Upper lobe of left lung (tissue), 6 donors: ENCODE measurements at regions not wholly inside any gene's neighbourhood (a gene's known extent, or its start where the extent isn't known, plus 50 kb on each side); places are given as distances from the start of the nearest gene placed in this dataset.

ENCODE experiments used
- ATAC-seq, 2 donors: fragments of 200-7000 bp; cut with Tn5 transposase; one replicate each; pipeline ENCODE4 v1.9.1; 2022; ENCODE audit warnings: mild to moderate bottlenecking in 2 of 2, moderate library complexity in 2 of 2; ENCODE audit not compliant: low FRiP score in 2 of 2
- DNase-seq, 2 donors: peaks; one replicate each; pipeline ENCODE4 v3.0.0-alpha.2; 2019 to 2020
- H3K27ac ChIP-seq, 4 donors: fragments of 200-600 bp; sonication (generic); one replicate each; pipeline ENCODE4 v1.5.1; 2016 to 2019
- H3K27me3 ChIP-seq, 4 donors: fragments of 200-600 bp; sonication (generic); one replicate each; pipeline ENCODE4 v1.5.1; 2017 to 2019
- H3K36me3 ChIP-seq, 4 donors: fragments of 200-600 bp; sonication (generic); one replicate each; pipeline ENCODE4 v1.5.1; 2016 to 2019
- H3K4me1 ChIP-seq, 4 donors: fragments of 200-600 bp; sonication (generic); one replicate each; pipeline ENCODE4 v1.5.1; 2018 to 2019
- H3K4me3 ChIP-seq, 4 donors: fragments of 200-600 bp; sonication (generic); one replicate each; pipeline ENCODE4 v1.5.1; 2017 to 2019; ENCODE audit warnings: mild to moderate bottlenecking in 2 of 4, moderate library complexity in 1 of 4
- H3K9me3 ChIP-seq, 4 donors: fragments of 200-600 bp; sonication (generic); one replicate each; pipeline ENCODE4 v1.5.1; 2018 to 2019
- EP300 ChIP-seq, 4 donors: sonication (generic); formaldehyde crosslinking; IDR thresholded peaks; one replicate each; pipeline ENCODE4 v1.5.1; 2017; ENCODE audit warnings: antibody characterized with exemption in 4 of 4, control low read depth in 2 of 4
- POLR2A ChIP-seq, 4 donors: fragments of 450-650 bp; IDR thresholded peaks; one replicate each; pipeline ENCODE4 v1.5.1; 2016 to 2017; ENCODE audit warnings: antibody characterized with exemption in 4 of 4, mild to moderate bottlenecking in 2 of 4
- POLR2AphosphoS5 ChIP-seq, 2 donors: sonication (generic); formaldehyde crosslinking; IDR thresholded peaks; one replicate each; pipeline ENCODE4 v1.5.1; 2017; ENCODE audit warnings: antibody characterized with exemption in 2 of 2
- WGBS, 2 donors: methylation state at CpG; one replicate each; pipeline ENCODE4 v1.1.5; 2017 to 2018; 5-methylcytosine and 5-hydroxymethylcytosine counted together
- TF ChIP-seq, protein P1 (sequence below), 6 experiments: fragments of 450-650 bp in 4 of 6; fragments of 200-600 bp in 2 of 6; sonication (generic) in 2 of 6; IDR thresholded peaks; one replicate each; pipeline ENCODE4 v1.5.1; 2016 to 2019; ENCODE audit warnings: antibody characterized with exemption in 6 of 6
- donor health status: DM: no; HTN: no; CAD: no; lungs with moderate emphysema.
- donor health status: DM: no; HTN: yes; CAD: no; lungs with severe emphysema.

DNA sequence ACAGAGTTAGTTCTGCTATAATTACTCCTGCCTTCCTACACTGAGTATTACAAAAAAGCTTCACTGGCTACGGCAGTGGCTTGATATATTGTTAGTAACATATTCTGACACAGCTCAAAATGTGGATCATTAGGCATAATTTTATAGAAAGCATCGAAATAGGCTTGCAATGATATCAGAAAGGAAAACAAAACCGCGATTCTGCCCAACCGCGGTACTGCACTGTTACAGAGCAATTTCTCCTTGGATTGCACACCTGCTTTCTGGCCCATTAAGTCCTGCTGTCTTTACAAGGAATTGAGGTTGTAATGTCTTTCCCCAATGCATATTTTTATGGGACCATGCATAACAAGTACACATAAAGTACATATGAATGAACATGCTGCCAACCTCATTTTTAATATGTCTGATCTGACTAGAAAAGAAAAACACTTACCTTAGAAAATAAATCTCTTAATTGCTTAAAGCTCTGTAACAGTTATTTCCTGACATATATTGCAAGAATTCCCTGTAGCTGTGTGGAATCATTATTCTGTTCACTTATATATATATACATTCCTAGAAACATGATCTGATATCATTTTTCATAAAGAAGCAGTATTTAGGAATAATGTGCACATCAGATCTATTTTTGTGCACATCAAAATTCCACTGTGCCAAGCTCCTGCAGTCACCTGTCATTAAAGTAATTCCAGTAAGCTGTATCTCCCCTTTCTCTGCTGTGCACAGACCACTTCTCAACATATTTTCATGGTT is 763.9 kb downstream of the HACE1 start:
- TF ChIP-seq POLR2AphosphoS5 (IDR thresholded peaks at IDR 0.05) (no peak), POLR2A (IDR thresholded peaks at IDR 0.05) (no peak), EP300 (IDR thresholded peaks at IDR 0.05) (no peak)
- TF ChIP-seq, protein P1, sequence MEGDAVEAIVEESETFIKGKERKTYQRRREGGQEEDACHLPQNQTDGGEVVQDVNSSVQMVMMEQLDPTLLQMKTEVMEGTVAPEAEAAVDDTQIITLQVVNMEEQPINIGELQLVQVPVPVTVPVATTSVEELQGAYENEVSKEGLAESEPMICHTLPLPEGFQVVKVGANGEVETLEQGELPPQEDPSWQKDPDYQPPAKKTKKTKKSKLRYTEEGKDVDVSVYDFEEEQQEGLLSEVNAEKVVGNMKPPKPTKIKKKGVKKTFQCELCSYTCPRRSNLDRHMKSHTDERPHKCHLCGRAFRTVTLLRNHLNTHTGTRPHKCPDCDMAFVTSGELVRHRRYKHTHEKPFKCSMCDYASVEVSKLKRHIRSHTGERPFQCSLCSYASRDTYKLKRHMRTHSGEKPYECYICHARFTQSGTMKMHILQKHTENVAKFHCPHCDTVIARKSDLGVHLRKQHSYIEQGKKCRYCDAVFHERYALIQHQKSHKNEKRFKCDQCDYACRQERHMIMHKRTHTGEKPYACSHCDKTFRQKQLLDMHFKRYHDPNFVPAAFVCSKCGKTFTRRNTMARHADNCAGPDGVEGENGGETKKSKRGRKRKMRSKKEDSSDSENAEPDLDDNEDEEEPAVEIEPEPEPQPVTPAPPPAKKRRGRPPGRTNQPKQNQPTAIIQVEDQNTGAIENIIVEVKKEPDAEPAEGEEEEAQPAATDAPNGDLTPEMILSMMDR (IDR thresholded peaks at IDR 0.05) = no peak
- no peak for ATAC-seq
- Histone ChIP-seq H3K36me3 (no peaks in the 10 kb centered on the region), H3K27me3 (no peaks in the 10 kb centered on the region), H3K4me3 (no peak overlapping the region), H3K27ac (no peak overlapping the region), H3K4me1 (no peaks in the 10 kb centered on the region), H3K9me3 (no peaks in the 10 kb centered on the region)
- no peak for DNase-seq
- 91 to 93% methylated on average over 6 of the region's 6 CpGs for WGBS, 2 donors

DNA sequence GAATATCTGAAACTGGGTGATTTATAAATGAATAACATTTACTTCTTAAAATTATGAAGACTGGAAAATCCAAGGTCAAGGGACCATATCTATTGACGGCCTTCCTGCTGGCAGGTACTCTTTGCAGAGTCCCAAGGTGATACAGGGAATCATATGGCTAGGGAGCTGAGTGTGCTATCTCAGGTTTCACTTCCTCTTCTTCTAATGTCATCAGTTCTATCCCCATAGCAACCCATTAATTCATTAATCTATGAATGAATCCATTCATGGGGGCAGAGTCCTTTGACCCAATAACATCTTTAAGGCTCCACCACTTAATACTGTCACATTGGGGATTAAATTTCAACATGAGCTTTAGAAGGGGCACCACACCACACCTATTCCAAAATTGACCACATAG is 772.0 kb downstream of the HACE1 start:
- Histone ChIP-seq H3K36me3 (no peaks in the 10 kb centered on the region), H3K4me1 (no peaks in the 10 kb centered on the region), H3K27me3 (no peaks in the 10 kb centered on the region), H3K27ac (no peak overlapping the region), H3K9me3 (peaks cover 0 to 3% (median 0%) of the 10 kb centered on the region in 4 donors), H3K4me3 (no peak overlapping the region)
- ATAC-seq (no peak), DNase-seq (no peak)
- TF ChIP-seq POLR2AphosphoS5 (IDR thresholded peaks at IDR 0.05) = no peak
- 82 to 83% methylated on average over 1 of the region's 1 CpG for WGBS, 2 donors

DNA sequence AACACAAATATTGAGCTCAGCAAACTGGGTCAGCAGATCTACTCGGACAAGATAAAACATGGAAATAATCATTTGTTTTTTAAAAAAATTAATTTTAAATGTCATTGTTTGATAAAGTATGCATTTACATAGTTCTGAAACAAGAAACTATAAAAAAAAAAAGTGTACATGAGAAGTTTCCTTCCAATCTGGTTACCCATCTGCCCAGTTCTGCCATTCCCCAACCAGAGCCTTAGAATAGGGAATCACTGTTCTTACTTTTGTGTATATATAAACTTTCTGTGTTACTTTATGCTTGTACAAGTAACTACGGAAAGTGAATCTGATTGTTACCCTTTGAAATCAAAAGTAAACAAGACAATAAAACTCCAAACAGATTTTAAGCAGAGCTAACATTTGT is 791.4 kb downstream of the HACE1 start:
- DNase-seq = no peak
- no peak for ATAC-seq
- H3K4me1 ChIP-seq = no peaks in the 10 kb centered on the region
- no peak for TF ChIP-seq POLR2AphosphoS5 (IDR thresholded peaks at IDR 0.05)
- no peak for TF ChIP-seq EP300 (IDR thresholded peaks at IDR 0.05)
- TF ChIP-seq, protein P1 (IDR thresholded peaks at IDR 0.05) = no peak
- no peak for TF ChIP-seq POLR2A (IDR thresholded peaks at IDR 0.05)
- no peak overlapping the region for H3K27ac ChIP-seq
- 85 to 91% methylated on average over 2 of the region's 2 CpGs for WGBS, 2 donors
- H3K27me3 ChIP-seq = no peaks in the 10 kb centered on the region
- H3K9me3 ChIP-seq = no peaks in the 10 kb centered on the region
- no peak overlapping the region for H3K4me3 ChIP-seq
- no peaks in the 10 kb centered on the region for H3K36me3 ChIP-seq

DNA sequence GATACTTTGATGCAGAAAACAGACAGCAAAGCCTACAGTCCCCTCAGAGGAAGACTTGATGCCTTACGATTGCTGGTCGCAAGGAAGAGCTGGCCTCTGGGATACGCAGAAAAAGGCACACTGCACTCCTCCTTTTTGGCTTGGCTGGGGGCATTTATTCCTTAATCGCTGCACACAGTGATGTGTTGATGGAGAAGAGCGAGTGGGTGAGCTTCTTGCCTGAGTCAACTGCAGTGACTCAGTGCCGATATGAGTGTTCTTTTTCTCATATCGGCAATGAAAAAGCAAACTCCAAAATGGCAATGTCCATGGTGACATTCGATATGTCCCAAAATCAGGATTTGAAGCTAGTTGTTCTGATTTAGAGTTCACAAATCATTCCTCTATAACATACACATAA is 794.8 kb downstream of the HACE1 start:
- 82 to 87% methylated on average over 8 of the region's 8 CpGs for WGBS, 2 donors
- Histone ChIP-seq H3K36me3 (no peaks in the 10 kb centered on the region), H3K9me3 (no peaks in the 10 kb centered on the region), H3K27ac (no peak overlapping the region), H3K4me1 (no peaks in the 10 kb centered on the region), H3K27me3 (no peaks in the 10 kb centered on the region), H3K4me3 (no peak overlapping the region)
- TF ChIP-seq EP300 (IDR thresholded peaks at IDR 0.05) (no peak), POLR2AphosphoS5 (IDR thresholded peaks at IDR 0.05) (no peak)
- ATAC-seq = no peak
- DNase-seq = no peak

DNA sequence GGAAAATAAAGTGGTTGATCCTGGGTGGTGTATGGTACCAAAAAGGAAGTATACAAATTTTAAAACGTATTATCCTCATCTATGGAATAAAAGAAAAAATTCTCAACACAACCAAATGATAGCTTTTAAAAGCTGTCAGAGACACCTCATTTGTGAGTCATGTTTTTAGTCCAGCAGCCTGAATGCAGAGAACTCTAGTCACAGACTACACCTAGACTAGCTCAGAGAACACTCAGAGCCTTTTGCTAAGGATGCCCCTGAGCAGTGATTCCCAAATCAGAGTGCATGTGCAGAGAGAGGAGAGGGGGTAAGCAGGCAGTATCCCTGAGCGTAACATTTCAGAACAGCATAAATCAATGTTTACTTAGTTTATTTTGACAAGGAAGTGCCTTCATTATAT is 809.3 kb downstream of the HACE1 start:
- Histone ChIP-seq H3K4me1 (no peaks in the 10 kb centered on the region), H3K27ac (no peak overlapping the region), H3K27me3 (no peaks in the 10 kb centered on the region), H3K9me3 (no peaks in the 10 kb centered on the region), H3K36me3 (no peaks in the 10 kb centered on the region), H3K4me3 (no peak overlapping the region)
- TF ChIP-seq POLR2AphosphoS5 (IDR thresholded peaks at IDR 0.05) (no peak), POLR2A (IDR thresholded peaks at IDR 0.05) (no peak), EP300 (IDR thresholded peaks at IDR 0.05) (no peak)
- TF ChIP-seq, protein P1 (IDR thresholded peaks at IDR 0.05) = no peak
- DNase-seq (no peak), ATAC-seq (no peak)
- 45 to 57% methylated on average over 2 of the region's 2 CpGs for WGBS, 2 donors

DNA sequence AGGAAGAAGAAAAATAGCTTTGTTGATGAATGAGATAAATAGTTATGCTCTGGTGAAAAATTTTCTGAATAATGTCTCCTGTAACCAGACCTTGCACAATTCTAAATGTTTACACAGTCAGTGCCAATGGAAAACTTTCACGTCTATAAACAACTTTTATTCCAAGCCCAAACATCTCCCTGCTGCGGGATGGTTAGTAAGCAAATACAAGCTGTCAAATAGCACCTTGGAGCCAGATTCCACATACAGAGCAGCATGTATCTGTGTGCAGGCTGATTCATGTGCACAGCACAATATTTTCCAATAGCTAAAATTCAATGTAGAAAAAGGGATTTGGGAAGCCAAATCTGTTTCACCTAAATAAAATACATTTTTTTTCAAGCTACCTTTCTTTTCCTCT is 813.3 kb downstream of the HACE1 start:
- WGBS, 2 donors = 25 to 32% methylated on average over 2 of the region's 2 CpGs

More for the DNA sequence above, 813.3 kb downstream of the HACE1 start:
- no peaks in the 10 kb centered on the region for H3K27me3 ChIP-seq
- DNase-seq (no peak), ATAC-seq (no peak)
- no peaks in the 10 kb centered on the region for H3K9me3 ChIP-seq
- H3K27ac ChIP-seq = no peak overlapping the region
- H3K4me1 ChIP-seq = no peaks in the 10 kb centered on the region
- TF ChIP-seq POLR2A (IDR thresholded peaks at IDR 0.05) (no peak), EP300 (IDR thresholded peaks at IDR 0.05) (no peak), POLR2AphosphoS5 (IDR thresholded peaks at IDR 0.05) (no peak)
- TF ChIP-seq, protein P1 (IDR thresholded peaks at IDR 0.05) = no peak
- H3K4me3 ChIP-seq = no peak overlapping the region
- no peaks in the 10 kb centered on the region for H3K36me3 ChIP-seq
